T-helper 1 cell treated with Interleukin-12 subunit alpha and Interleukin-12 subunit beta and Interleukin-4 antibody, amounts not matched to agents 30 μg/mL and 1 μg/mL, for 36 hours (primary cell): ENCODE measurements at regions not wholly inside any gene's neighbourhood (a gene's known extent, or its start where the extent isn't known, plus 50 kb on each side); places are given as distances from the start of the nearest gene placed in this dataset.

Source experiments
- H3K27ac Mint-ChIP-seq: one replicate; pipeline ENCODE4 v1.8.0; 2021; ENCODE audit warnings: mild to moderate bottlenecking, mixed read lengths
- H3K27me3 Mint-ChIP-seq: one replicate; pipeline ENCODE4 v1.8.0; 2021; ENCODE audit warnings: low read depth, mixed read lengths
- H3K36me3 Mint-ChIP-seq: one replicate; pipeline ENCODE4 v1.8.0; 2021; ENCODE audit warnings: low read depth, mixed read lengths
- H3K4me1 Mint-ChIP-seq: one replicate; pipeline ENCODE4 v1.8.0; 2021; ENCODE audit warnings: low read depth, mixed read lengths
- H3K4me3 Mint-ChIP-seq: one replicate; pipeline ENCODE4 v1.8.0; 2021; ENCODE audit warnings: mild to moderate bottlenecking, moderate library complexity, mixed read lengths
- H3K9me3 Mint-ChIP-seq: one replicate; pipeline ENCODE4 v1.8.0; 2021; ENCODE audit warnings: mixed read lengths

- Mint-ChIP-seq H3K27ac (no peak overlapping the region), H3K36me3 (no peaks in the 10 kb centered on the region), H3K27me3 (no peaks in the 10 kb centered on the region), H3K4me3 (no peak overlapping the region), H3K9me3 (peaks cover 9% of the 10 kb centered on the region), H3K4me1 (no peaks in the 10 kb centered on the region)
These were observed 325.3 kb downstream of the GALC start for GRCh38 chr14:87667659-87668058.

GRCh38 chr14:87656315-87656714 is 336.7 kb downstream of the GALC start:
- peaks cover 7% of the 10 kb centered on the region for H3K9me3 Mint-ChIP-seq
- H3K27ac Mint-ChIP-seq: no peak overlapping the region
- H3K4me3 Mint-ChIP-seq: no peak overlapping the region

GRCh38 chr14:87652278-87652677 is 340.7 kb downstream of the GALC start:
- no peaks in the 10 kb centered on the region for H3K4me1 Mint-ChIP-seq
- no peak overlapping the region for H3K27ac Mint-ChIP-seq
- no peaks in the 10 kb centered on the region for H3K27me3 Mint-ChIP-seq
- H3K36me3 Mint-ChIP-seq: no peaks in the 10 kb centered on the region
- H3K4me3 Mint-ChIP-seq: no peak overlapping the region
- peaks cover 22% of the 10 kb centered on the region for H3K9me3 Mint-ChIP-seq

More at GRCh38 chr14:87656315-87656714, 336.7 kb downstream of the GALC start:
- Mint-ChIP-seq H3K36me3 (no peaks in the 10 kb centered on the region), H3K27me3 (no peaks in the 10 kb centered on the region), H3K4me1 (no peaks in the 10 kb centered on the region)

- H3K27me3 Mint-ChIP-seq: no peaks in the 10 kb centered on the region
These were observed 348.3 kb downstream of the GALC start for GRCh38 chr14:87644689-87645088.

GRCh38 chr14:87643005-87643404 is 350.0 kb downstream of the GALC start:
- H3K4me1 Mint-ChIP-seq: no peaks in the 10 kb centered on the region
- H3K27ac Mint-ChIP-seq: no peak overlapping the region

More at GRCh38 chr14:87644689-87645088, 348.3 kb downstream of the GALC start:
- Mint-ChIP-seq H3K4me1 (no peaks in the 10 kb centered on the region), H3K4me3 (no peak overlapping the region), H3K9me3 (peaks cover 14% of the 10 kb centered on the region), H3K36me3 (no peaks in the 10 kb centered on the region), H3K27ac (no peak overlapping the region)

GRCh38 chr14:87640553-87640952 is 352.4 kb downstream of the GALC start:
- H3K27ac Mint-ChIP-seq: no peak overlapping the region
- H3K9me3 Mint-ChIP-seq: no peaks in the 10 kb centered on the region
- no peaks in the 10 kb centered on the region for H3K36me3 Mint-ChIP-seq
- H3K4me1 Mint-ChIP-seq: no peaks in the 10 kb centered on the region
- no peak overlapping the region for H3K4me3 Mint-ChIP-seq
- H3K27me3 Mint-ChIP-seq: no peaks in the 10 kb centered on the region

More at GRCh38 chr14:87643005-87643404, 350.0 kb downstream of the GALC start:
- Mint-ChIP-seq H3K27me3 (no peaks in the 10 kb centered on the region), H3K9me3 (peaks cover 3% of the 10 kb centered on the region), H3K4me3 (no peak overlapping the region), H3K36me3 (no peaks in the 10 kb centered on the region)

GRCh38 chr14:87638196-87638595 is 354.8 kb downstream of the GALC start:
- no peaks in the 10 kb centered on the region for H3K9me3 Mint-ChIP-seq
- no peak overlapping the region for H3K27ac Mint-ChIP-seq
- no peaks in the 10 kb centered on the region for H3K27me3 Mint-ChIP-seq
- H3K4me1 Mint-ChIP-seq: no peaks in the 10 kb centered on the region
- H3K4me3 Mint-ChIP-seq: no peak overlapping the region
- H3K36me3 Mint-ChIP-seq: no peaks in the 10 kb centered on the region

- no peak overlapping the region for H3K27ac Mint-ChIP-seq
- H3K4me1 Mint-ChIP-seq: no peaks in the 10 kb centered on the region
- no peak overlapping the region for H3K4me3 Mint-ChIP-seq
- H3K27me3 Mint-ChIP-seq: no peaks in the 10 kb centered on the region
- H3K36me3 Mint-ChIP-seq: no peaks in the 10 kb centered on the region
- no peaks in the 10 kb centered on the region for H3K9me3 Mint-ChIP-seq
These were observed 357.5 kb downstream of the GALC start for GRCh38 chr14:87635442-87635841.

GRCh38 chr14:87632796-87633195 is 360.2 kb downstream of the GALC start:
- Mint-ChIP-seq H3K4me1 (no peaks in the 10 kb centered on the region), H3K27ac (no peak overlapping the region), H3K27me3 (no peaks in the 10 kb centered on the region), H3K36me3 (no peaks in the 10 kb centered on the region), H3K9me3 (peaks cover 3% of the 10 kb centered on the region), H3K4me3 (no peak overlapping the region)

- Mint-ChIP-seq H3K4me3 (no peak overlapping the region), H3K27ac (no peak overlapping the region), H3K9me3 (peaks cover 3% of the 10 kb centered on the region), H3K4me1 (no peaks in the 10 kb centered on the region), H3K36me3 (no peaks in the 10 kb centered on the region), H3K27me3 (no peaks in the 10 kb centered on the region)
These were observed 362.1 kb downstream of the GALC start for GRCh38 chr14:87630846-87631245.

GRCh38 chr14:87629788-87630187 is 363.2 kb downstream of the GALC start:
- H3K4me3 Mint-ChIP-seq: no peak overlapping the region
- no peaks in the 10 kb centered on the region for H3K36me3 Mint-ChIP-seq
- H3K27me3 Mint-ChIP-seq: no peaks in the 10 kb centered on the region
- no peak overlapping the region for H3K27ac Mint-ChIP-seq
- peaks cover 3% of the 10 kb centered on the region for H3K9me3 Mint-ChIP-seq
- H3K4me1 Mint-ChIP-seq: no peaks in the 10 kb centered on the region

- Mint-ChIP-seq H3K27ac (no peak overlapping the region), H3K36me3 (no peaks in the 10 kb centered on the region), H3K27me3 (no peaks in the 10 kb centered on the region), H3K4me3 (no peak overlapping the region), H3K9me3 (peaks cover 3% of the 10 kb centered on the region), H3K4me1 (no peaks in the 10 kb centered on the region)
These were observed 364.2 kb downstream of the GALC start for GRCh38 chr14:87628780-87629179.

GRCh38 chr14:87628129-87628528 is 364.9 kb downstream of the GALC start:
- Mint-ChIP-seq H3K4me3 (no peak overlapping the region), H3K27ac (no peak overlapping the region), H3K36me3 (no peaks in the 10 kb centered on the region), H3K27me3 (no peaks in the 10 kb centered on the region), H3K9me3 (peaks cover 5% of the 10 kb centered on the region), H3K4me1 (no peaks in the 10 kb centered on the region)

GRCh38 chr14:87626266-87626665 is 366.7 kb downstream of the GALC start:
- H3K27ac Mint-ChIP-seq: no peak overlapping the region
- peaks cover 17% of the 10 kb centered on the region for H3K9me3 Mint-ChIP-seq
- H3K4me3 Mint-ChIP-seq: no peak overlapping the region
- no peaks in the 10 kb centered on the region for H3K4me1 Mint-ChIP-seq
- no peaks in the 10 kb centered on the region for H3K27me3 Mint-ChIP-seq
- peaks cover 3% of the 10 kb centered on the region for H3K36me3 Mint-ChIP-seq

- peaks cover 28% of the 10 kb centered on the region for H3K9me3 Mint-ChIP-seq
- no peak overlapping the region for H3K27ac Mint-ChIP-seq
- no peaks in the 10 kb centered on the region for H3K4me1 Mint-ChIP-seq
- H3K36me3 Mint-ChIP-seq: peaks cover 3% of the 10 kb centered on the region
- no peaks in the 10 kb centered on the region for H3K27me3 Mint-ChIP-seq
- no peak overlapping the region for H3K4me3 Mint-ChIP-seq
These were observed 369.4 kb downstream of the GALC start for GRCh38 chr14:87623616-87624015.

GRCh38 chr14:87617079-87617478 is 375.9 kb downstream of the GALC start:
- H3K27me3 Mint-ChIP-seq: no peaks in the 10 kb centered on the region
- H3K9me3 Mint-ChIP-seq: peaks cover 17% of the 10 kb centered on the region
- H3K36me3 Mint-ChIP-seq: peaks cover 1% of the 10 kb centered on the region
- no peaks in the 10 kb centered on the region for H3K4me1 Mint-ChIP-seq
- no peak overlapping the region for H3K27ac Mint-ChIP-seq
- no peak overlapping the region for H3K4me3 Mint-ChIP-seq
